ENCODE measurements at regions not wholly inside any gene's neighbourhood (a gene's known extent, or its start where the extent isn't known, plus 50 kb on each side); places are given as distances from the start of the nearest gene placed in this dataset.
"Not testable (repeated sequence)": the region's sequence is repeated elsewhere in the genome, so short reads cannot be mapped to it uniquely, and the experiment has no call there.

DNA sequence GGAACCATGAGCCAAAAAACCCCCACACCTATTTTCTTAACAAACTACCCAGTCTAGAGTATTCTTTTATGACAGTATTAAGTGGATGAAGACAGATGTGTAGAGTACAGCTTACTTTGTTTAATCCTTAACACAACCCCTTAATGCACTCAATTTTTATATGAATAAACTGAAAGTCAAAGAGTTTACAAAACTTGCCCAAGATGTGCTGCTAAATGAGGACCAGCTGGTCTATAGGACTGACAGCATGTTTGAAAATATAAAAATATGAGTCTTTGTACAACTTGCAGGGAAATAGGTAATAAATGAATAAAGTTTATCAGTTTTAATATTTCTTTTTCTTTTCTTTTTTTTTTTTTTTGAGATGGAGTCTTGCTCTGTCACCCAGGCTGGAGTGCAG lies 102.3 kb downstream of the ZFY start:
- DNase-seq (ENCODE audit: low spot score): no peak

DNA sequence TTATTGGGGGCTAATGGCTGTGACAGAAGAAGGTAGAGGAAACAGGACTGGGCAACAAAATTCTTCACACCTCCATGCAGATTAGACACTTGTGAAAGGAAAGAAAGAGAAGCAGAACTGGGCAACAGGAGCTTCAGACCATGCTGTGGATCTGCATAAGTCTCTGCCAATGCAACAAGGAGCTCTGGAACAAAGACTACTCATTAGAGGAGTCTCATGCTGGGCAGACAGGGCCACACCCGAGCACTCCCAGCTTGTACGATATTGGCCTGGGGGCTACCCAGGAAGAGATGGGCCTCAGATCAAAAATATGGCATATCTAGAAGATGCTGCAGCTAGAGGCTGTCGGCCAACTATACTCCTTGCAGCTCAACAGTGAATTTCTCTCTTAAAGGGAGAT lies 105.2 kb downstream of the ZFY start:
- no peak for DNase-seq (ENCODE audit: low spot score)

DNA sequence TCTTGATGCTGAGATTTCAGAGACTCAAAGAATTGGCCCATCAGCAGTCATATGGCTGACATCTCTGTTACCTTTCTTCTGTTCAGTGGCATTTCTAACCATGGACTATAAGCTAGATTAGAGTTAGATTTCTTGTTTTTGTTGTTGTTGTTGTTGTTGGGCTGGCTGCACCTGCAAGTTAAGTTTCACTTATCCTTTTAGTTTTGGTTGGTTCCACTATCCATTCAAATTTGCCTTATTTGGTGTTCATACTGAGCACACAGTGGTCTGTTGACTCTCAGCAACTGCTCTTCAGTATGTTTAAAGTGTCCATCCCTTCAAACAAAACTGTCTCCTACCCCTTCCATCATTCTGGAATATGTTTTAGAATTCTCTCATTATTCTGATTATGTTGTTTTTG lies 106.8 kb downstream of the ZFY start:
- DNase-seq (ENCODE audit: low spot score): no peak

GRCh38 chrY:3042901-3043300 lies 107.7 kb downstream of the ZFY start:
- DNase-seq (ENCODE audit: low spot score): no peak

GRCh38 chrY:3045048-3045447 lies 109.9 kb downstream of the ZFY start:
- no peak for DNase-seq (ENCODE audit: low spot score)

DNA sequence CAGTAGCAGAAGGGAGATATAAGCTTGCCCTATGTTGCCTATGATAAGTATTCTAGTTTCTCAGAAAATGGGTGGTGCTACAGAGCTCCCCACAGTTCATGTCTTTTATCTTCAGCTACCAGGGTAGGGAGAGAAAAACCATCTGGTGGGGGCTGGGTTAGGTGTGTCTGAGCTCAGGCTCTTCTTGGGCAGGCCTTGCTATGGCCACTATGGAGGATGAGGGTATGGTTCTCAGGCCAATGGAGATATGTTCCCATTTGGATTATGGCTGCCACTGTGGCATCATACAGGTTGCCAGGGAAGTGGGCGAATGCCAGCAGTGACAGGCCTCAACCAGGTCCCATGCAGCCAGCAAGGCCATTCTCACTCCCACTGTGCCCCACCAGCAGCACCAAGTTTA lies 120.3 kb downstream of the ZFY start:
- not testable (repeated sequence) for DNase-seq (ENCODE audit: low spot score)

GRCh38 chrY:3058342-3058741 lies 123.2 kb downstream of the ZFY start:
- not testable (repeated sequence) for DNase-seq (ENCODE audit: low spot score)

GRCh38 chrY:3060671-3061070 lies 125.5 kb downstream of the ZFY start:
- DNase-seq (ENCODE audit: low spot score): not testable (repeated sequence)

- not testable (repeated sequence) for DNase-seq (ENCODE audit: low spot score)
Observed at GRCh38 chrY:3088149-3088548, 153.0 kb downstream of the ZFY start.

DNA sequence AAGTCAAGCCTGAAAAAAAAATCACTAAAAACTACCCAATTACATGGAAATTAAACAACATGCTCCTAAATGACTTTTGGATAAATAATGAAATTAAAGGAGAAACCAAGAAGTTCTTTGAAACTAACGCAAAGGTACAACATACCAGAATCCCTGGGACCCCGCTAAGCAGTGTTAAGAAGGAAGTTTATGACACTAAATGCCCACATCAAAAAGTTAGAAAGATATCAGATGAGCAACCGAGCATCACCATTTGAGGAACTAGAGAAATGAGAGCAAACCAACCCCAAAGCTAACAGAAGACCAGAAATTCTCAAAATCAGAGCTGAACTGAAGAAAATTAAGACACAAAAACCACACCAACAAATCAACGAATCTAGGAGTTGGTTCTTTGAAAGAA lies 173.5 kb downstream of the ZFY start:
- DNase-seq (ENCODE audit: low spot score): not testable (repeated sequence)

DNA sequence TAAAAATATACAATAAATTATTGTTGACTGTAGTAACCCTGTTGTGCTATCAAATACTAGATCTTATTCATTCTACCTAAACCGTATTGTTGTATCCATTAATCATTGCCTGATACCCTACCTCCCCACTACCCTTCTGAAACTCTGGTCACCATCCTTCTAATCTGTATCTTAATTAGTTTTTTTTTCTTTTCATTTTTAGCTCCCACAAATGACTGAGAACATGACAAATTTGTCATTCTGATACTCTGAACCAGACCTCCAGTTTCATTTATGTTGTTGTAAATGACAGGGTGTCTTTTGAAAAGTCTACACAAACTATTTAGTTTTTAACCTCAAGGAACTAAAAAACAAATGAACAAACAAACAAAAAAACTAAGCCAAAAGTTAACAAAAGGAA lies 185.1 kb downstream of the ZFY start:
- not testable (repeated sequence) for DNase-seq (ENCODE audit: low spot score)

DNA sequence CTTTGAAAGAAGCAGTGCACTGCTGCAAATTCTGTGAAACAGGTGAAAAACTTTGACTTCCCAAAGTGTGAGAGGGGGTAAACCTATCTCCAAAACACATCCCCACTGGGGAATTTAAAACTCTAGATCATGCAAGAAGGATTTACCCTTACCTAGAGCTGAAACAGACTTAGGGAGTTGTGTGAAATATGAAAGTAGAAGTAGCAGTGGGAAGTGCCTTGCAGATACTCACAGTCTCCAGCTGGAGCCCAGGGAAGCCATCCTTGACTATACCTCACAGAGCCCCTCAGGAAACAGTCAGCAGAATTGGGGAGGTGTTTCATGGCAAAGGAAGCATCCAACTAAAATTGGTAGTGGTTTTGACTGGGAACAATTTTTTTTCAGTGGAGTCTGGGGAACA lies 185.5 kb downstream of the ZFY start:
- DNase-seq (ENCODE audit: low spot score): not testable (repeated sequence)

GRCh38 chrY:3123482-3123881 lies 188.3 kb downstream of the ZFY start:
- not testable (repeated sequence) for DNase-seq (ENCODE audit: low spot score)

DNA sequence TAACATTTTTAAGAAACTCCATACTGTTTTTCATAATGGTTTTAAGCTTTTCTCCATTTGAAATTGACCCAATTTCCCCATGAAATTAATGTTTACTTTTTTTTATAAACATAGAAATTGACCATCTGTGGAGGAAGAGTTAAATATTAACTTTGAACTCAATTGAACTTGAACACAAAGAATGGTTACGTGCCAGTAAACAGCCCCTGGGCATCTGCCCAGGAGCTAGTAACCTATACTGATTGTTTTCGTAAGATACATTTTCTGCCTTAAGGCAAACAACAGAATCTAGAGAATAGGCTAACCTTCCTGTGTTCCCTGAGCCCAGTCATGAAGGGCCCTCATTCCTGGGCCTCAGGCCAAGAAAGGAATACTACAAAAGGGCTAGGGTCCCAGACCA lies 235.9 kb downstream of the ZFY start:
- DNase-seq (ENCODE audit: low spot score): not testable (repeated sequence)

DNA sequence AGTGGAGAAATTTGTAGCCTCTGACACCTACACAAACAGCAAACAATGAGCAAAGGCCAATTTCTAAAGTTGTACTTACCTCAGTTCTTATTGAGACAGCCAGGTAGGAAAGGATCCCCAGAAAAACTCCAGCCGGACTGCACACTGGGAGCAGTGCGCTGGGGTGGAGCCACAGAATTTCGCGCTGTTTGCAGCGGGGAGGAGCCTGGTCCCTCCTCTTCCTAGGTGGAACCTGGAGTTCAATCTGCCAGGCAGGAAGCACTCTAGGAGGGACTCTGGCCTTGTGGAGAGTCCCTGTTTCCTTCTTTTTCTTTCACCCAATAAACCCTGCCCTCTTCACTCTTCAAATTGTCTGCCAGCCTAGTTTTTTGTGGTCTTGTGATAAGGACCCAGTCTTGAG lies 259.9 kb downstream of the ZFY start:
- DNase-seq (ENCODE audit: low spot score): not testable (repeated sequence)

DNA sequence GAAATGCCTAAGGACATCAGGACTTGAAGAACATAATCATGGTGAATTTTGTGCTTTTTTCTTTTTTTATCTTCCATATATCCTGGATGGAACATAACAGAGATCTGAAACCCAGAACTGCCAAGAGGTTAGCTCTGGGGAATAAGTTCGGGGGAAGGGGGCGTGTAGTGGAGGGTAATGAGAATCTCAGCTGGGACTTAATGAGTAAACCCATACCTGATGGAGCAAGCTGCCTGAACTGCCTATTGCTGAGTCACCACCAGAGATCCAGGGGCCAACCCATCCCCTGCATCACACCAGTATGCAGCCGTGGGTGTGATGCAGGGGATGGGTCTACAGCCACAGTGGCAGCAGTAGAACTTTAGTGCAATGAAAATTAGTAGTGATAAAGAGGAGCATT lies 267.1 kb downstream of the ZFY start:
- DNase-seq (ENCODE audit: low spot score): not testable (repeated sequence)

- DNase-seq (ENCODE audit: low spot score): not testable (repeated sequence)
Observed at GRCh38 chrY:3206733-3207132, 271.6 kb downstream of the ZFY start.

DNA sequence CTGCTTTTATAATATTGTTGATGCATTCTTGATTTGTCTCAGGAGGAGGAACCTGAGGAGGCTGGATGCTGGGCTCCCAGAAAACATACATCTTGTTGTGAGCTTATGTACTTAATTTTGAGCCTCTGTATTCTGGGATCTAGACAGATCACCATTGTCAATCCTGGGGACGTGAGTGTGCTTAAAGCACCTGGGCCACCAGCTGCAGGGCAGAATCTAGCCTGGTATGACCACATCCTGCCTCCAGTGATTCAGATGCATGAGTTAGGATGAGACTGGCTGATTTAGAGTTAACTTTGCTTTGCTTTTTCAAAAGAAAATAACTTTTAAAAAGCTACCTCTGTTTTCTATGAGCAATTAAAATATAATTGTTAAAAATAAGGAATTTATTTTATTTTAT lies 278.0 kb downstream of the ZFY start:
- not testable (repeated sequence) for DNase-seq (ENCODE audit: low spot score)

GRCh38 chrY:3218134-3218533 lies 283.0 kb downstream of the ZFY start:
- not testable (repeated sequence) for DNase-seq (ENCODE audit: low spot score)

DNA sequence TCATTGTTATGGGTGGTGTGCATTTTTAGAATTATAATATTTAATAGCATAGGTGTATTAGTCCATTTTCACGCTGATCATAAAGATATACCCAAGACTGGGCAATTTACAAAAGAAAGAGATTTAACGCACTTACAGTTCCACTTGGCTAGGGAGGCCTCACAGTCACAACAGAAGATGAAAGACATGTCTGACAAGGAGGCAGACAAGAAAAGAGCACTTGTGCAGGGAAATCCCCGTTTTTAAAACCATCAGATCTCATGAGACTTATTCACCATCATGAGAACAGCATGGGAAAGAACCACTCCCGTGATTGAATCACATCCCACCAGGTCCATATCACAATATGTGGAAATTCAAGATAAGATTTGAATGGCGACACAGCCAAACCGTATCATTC lies 283.4 kb downstream of the ZFY start:
- DNase-seq (ENCODE audit: low spot score): not testable (repeated sequence)

DNA sequence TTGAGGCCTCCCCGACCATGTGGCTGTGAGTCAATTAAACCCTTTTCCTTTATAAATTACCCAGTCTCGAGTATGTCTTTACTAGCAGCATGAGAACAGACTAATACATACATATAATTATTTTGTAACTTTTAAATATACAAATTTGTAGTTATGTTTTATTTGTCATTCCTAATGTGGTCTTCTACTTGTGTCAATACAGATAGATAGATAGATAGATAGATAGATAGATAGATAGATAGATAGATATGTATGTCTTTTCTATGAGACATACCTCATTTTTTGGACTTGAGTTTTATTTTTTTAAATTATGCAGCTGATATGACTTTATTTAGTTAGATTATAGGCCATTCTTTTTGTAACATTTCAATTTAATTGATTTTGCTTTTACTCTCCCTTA lies 316.0 kb upstream of the TGIF2LY start:
- not testable (repeated sequence) for DNase-seq (ENCODE audit: low spot score)

- DNase-seq (ENCODE audit: low spot score): not testable (repeated sequence)
Observed at GRCh38 chrY:3288063-3288462, 290.8 kb upstream of the TGIF2LY start.

- DNase-seq (ENCODE audit: low spot score): not testable (repeated sequence)
Observed at GRCh38 chrY:3297235-3297634, 281.6 kb upstream of the TGIF2LY start.

DNA sequence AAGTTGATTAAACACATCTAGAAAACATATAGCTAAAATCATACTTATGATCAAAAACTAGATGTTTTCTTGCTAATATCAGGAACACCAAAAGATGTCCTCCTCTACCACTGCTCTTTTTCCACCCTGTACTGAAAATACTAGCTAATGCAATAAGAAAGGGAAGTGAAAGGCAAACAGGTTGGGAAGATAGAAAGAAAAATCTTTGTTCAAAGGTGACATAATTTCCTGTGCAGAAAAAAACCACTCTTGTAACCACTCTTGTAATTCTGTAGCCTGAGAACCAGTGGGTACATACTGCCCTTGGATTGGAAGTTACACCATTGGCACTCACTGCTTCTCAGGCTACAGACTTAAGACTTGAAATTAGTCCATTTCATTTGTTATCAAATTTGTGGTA lies 258.9 kb upstream of the TGIF2LY start:
- DNase-seq (ENCODE audit: low spot score): not testable (repeated sequence)

DNA sequence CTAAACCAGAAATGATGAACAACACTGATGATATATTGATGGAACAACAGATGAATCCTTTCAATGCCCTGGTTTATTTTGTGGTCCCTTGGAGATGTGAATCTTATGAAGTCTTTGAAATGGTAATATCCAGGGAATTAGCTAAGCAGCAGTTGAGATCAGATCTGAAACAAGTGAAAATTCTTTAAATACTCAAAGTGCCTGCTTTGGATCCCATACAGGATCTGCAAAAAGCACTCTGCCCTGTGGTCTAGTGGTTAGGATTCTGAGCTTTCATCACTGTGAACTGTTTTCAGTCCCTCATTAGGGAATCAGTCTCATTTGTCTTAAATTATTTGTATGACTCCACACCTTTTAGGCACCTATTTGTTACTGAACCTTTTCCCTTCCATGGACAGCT lies 211.3 kb upstream of the TGIF2LY start:
- DNase-seq (ENCODE audit: low spot score): not testable (repeated sequence)

Data from globus pallidus (tissue), 1 donor.